Astrocyte of the cerebellum (primary cell): ENCODE measurements at regions not wholly inside any gene's neighbourhood (a gene's known extent, or its start where the extent isn't known, plus 50 kb on each side); places are given as distances from the start of the nearest gene placed in this dataset.

Source experiments
- DNase-seq: peaks from one replicate; pipeline ENCODE4 v3.0.0-alpha.2; 2011; ENCODE audit warnings: low read depth
- H3K4me3 ChIP-seq: 2 replicates; pipeline ENCODE4 v1.5.1; 2011; ENCODE audit warnings: mild to moderate bottlenecking, low read depth, low read length, moderate library complexity
- CTCF ChIP-seq: IDR thresholded peaks from 2 replicates; pipeline ENCODE4 v1.5.1; 2012; ENCODE audit warnings: low read length, low read depth, moderate library complexity, mild to moderate bottlenecking; ENCODE audit errors: missing control alignments
- in situ Hi-C: cut with HindIII; loops from 2 replicates; pipeline ENCODE4 v1.10.0; 2017; ENCODE audit warnings: low sequenced_read_pairs

GRCh38 chr16:87040169-87041117 lies 276.7 kb downstream of the C16orf95 start:
- in situ Hi-C loops, result loop anchor here (25.0 kb wide), 1 partner anchor 478 kb away; the partner anchor contains the start of genes FOXC2 and MTHFSD
- no peak for TF ChIP-seq CTCF
- no peak for DNase-seq
- H3K4me3 ChIP-seq, result no peak overlapping the region

- TF ChIP-seq CTCF, result no peak
- in situ Hi-C loops, result loop anchor here (25.0 kb wide), 1 partner anchor 479 kb away; the partner anchor contains the start of genes FOXC2 and MTHFSD
- H3K4me3 ChIP-seq, result no peak overlapping the region
- no peak for DNase-seq
These were observed 275.9 kb downstream of the C16orf95 start for GRCh38 chr16:87041286-87041685.

- H3K4me3 ChIP-seq, result no peak overlapping the region
- in situ Hi-C loops, result loop anchor here (25.0 kb wide), 1 partner anchor 480 kb away; the partner anchor contains the start of genes FOXC2 and MTHFSD
- DNase-seq, result no peak
- TF ChIP-seq CTCF, result no peak
These were observed 274.5 kb downstream of the C16orf95 start for GRCh38 chr16:87042551-87043230.

- in situ Hi-C loops, result loop anchor here (25.0 kb wide), 1 partner anchor 481 kb away; the partner anchor contains the start of genes FOXC2 and MTHFSD
- TF ChIP-seq CTCF, result no peak
- no peak for DNase-seq
- no peak overlapping the region for H3K4me3 ChIP-seq
These were observed 273.8 kb downstream of the C16orf95 start for GRCh38 chr16:87043231-87044031.

- no peak for DNase-seq
- TF ChIP-seq CTCF, result no peak
These were observed 273.2 kb downstream of the C16orf95 start for GRCh38 chr16:87044032-87044382.

GRCh38 chr16:87044829-87045228 lies 272.4 kb downstream of the C16orf95 start:
- TF ChIP-seq CTCF, result no peak
- in situ Hi-C loops, result loop anchor here (25.0 kb wide), 1 partner anchor 483 kb away; the partner anchor contains the start of genes FOXC2 and MTHFSD
- DNase-seq, result no peak
- no peak overlapping the region for H3K4me3 ChIP-seq

More at GRCh38 chr16:87044032-87044382, 273.2 kb downstream of the C16orf95 start:
- H3K4me3 ChIP-seq, result no peak overlapping the region
- in situ Hi-C loops, result loop anchor here (25.0 kb wide), 1 partner anchor 482 kb away; the partner anchor contains the start of genes FOXC2 and MTHFSD
